Transverse colon (tissue), 4 donors: ENCODE measurements at regions not wholly inside any gene's neighbourhood (a gene's known extent, or its start where the extent isn't known, plus 50 kb on each side); places are given as distances from the start of the nearest gene placed in this dataset.
A peak's percentile ranks its signal among the peaks of the same experiment; 100 is the strongest.

Experiments used
- DNase-seq: peaks from one replicate; pipeline ENCODE4 v3.0.0-alpha.2; 2019
- H3K27ac ChIP-seq, 4 donors: fragments of 200-600 bp; sonication (generic); 2 replicates each; pipeline ENCODE4 v1.5.1; 2016 to 2018; ENCODE audit warnings: inconsistent platforms in 4 of 4
- H3K27me3 ChIP-seq: fragments of 200-600 bp; sonication (generic); 2 replicates; pipeline ENCODE4 v1.5.1; 2017; ENCODE audit warnings: inconsistent platforms
- H3K36me3 ChIP-seq, 4 donors: fragments of 200-600 bp; sonication (generic); 2 replicates each; pipeline ENCODE4 v1.5.1; 2017 to 2019; ENCODE audit warnings: inconsistent platforms in 4 of 4
- H3K4me1 ChIP-seq, 4 donors: fragments of 200-600 bp; sonication (generic); 2 replicates each; pipeline ENCODE4 v1.5.1; 2017 to 2020; ENCODE audit warnings: inconsistent platforms in 4 of 4
- H3K4me3 ChIP-seq, 4 donors: fragments of 200-600 bp; sonication (generic); 1 replicate in 1 of 4; 2 replicates in 3 of 4; pipeline versions ENCODE4 v1.5.1 to v1.6.1; 2017 to 2019; ENCODE audit warnings: inconsistent platforms in 4 of 4
- H3K9me3 ChIP-seq, 2 donors: fragments of 200-600 bp; sonication (generic); 2 replicates each; pipeline ENCODE4 v1.5.1; 2017 to 2019; ENCODE audit warnings: inconsistent platforms in 2 of 2
- CTCF ChIP-seq, 5 experiments: fragments of 200-600 bp in 3 of 5; fragments of 450-650 bp in 2 of 5; sonication (generic) in 3 of 5; IDR thresholded peaks; 1 replicate in 2 of 5; 2 replicates in 3 of 5; pipeline ENCODE4 v1.5.1; 2016 to 2017; ENCODE audit warnings: antibody characterized with exemption in 5 of 5, inconsistent platforms in 3 of 5, mild to moderate bottlenecking in 2 of 5, moderate library complexity in 1 of 5
- EP300 ChIP-seq: sonication (generic); formaldehyde crosslinking; IDR thresholded peaks from one replicate; pipeline ENCODE4 v1.6.1; 2017; ENCODE audit warnings: antibody characterized with exemption, low read depth
- POLR2A ChIP-seq: fragments of 450-650 bp; IDR thresholded peaks from one replicate; pipeline ENCODE4 v1.6.1; 2016; ENCODE audit warnings: antibody characterized with exemption, mild to moderate bottlenecking, moderate library complexity
- POLR2AphosphoS5 ChIP-seq, 3 donors: sonication (generic); formaldehyde crosslinking; IDR thresholded peaks; one replicate each; pipeline ENCODE4 v1.6.1; 2016; ENCODE audit warnings: antibody characterized with exemption in 3 of 3
- WGBS, 2 donors: methylation state at CpG; one replicate each; pipeline ENCODE4 v1.1.5; 2018; ENCODE audit warnings: low coverage in 1 of 2; 5-methylcytosine and 5-hydroxymethylcytosine counted together
- in situ Hi-C, 4 donors: fragments of 200-750 bp; cut with MboI; loops; one replicate each; pipeline versions ENCODE4 v1.15.0 to v1.15.1; 2017; ENCODE audit warnings: low sequenced_read_pairs in 3 of 4, low pct_ligation_motif_present in 1 of 4, low pct_unique_long_range_greater_than_20kb in 1 of 4
- intact Hi-C: fragments of 100-400 bp; cut with DNase I; formaldehyde crosslinking; loops from one replicate; pipeline ENCODE4 v1.15.1; 2023; ENCODE audit warnings: low total_unique reads

GRCh38 chr6:170086639-170087420 lies 204.0 kb downstream of the DLL1 start:
- H3K4me1 ChIP-seq, result peaks cover 0 to 22% (median 0%) of the 10 kb centered on the region in 4 donors
- in situ Hi-C loops, result no loop called here
- no peaks in the 10 kb centered on the region for H3K36me3 ChIP-seq
- TF ChIP-seq EP300 (no peak), CTCF (IDR thresholded peaks at IDR 0.05) (no peak), POLR2A (no peak), POLR2AphosphoS5 (IDR thresholded peaks at IDR 0.05) (no peak)
- H3K4me3 ChIP-seq, result no peak overlapping the region
- 91 to 95% methylated on average over 22 to 46 of the region's 49 CpGs for WGBS, 2 donors
- H3K9me3 ChIP-seq, result no peaks in the 10 kb centered on the region
- no peaks in the 10 kb centered on the region for H3K27me3 ChIP-seq
- peak overlapping the region; percentile 58 to 85 (median 69) for H3K27ac ChIP-seq
- intact Hi-C loops, result no loop called here
- DNase-seq, result peak; percentile 7

GRCh38 chr6:170085475-170086401 lies 205.1 kb downstream of the DLL1 start:
- H3K27ac ChIP-seq, result peak overlapping the region; percentile 58 to 85 (median 74)
- peaks cover 0 to 22% (median 0%) of the 10 kb centered on the region in 4 donors for H3K4me1 ChIP-seq
- DNase-seq, result peak; percentile 37
- intact Hi-C loops, result no loop called here
- TF ChIP-seq EP300 (peak; percentile 67), POLR2AphosphoS5 (IDR thresholded peaks at IDR 0.05) (peak in 2 of 3 donors; percentile 71 to 74), CTCF (IDR thresholded peaks at IDR 0.05) (no peak)
- 37 to 69% methylated on average over 3 to 25 of the region's 26 CpGs for WGBS, 2 donors
- H3K9me3 ChIP-seq, result no peaks in the 10 kb centered on the region
- H3K36me3 ChIP-seq, result no peaks in the 10 kb centered on the region
- H3K4me3 ChIP-seq, result no peak overlapping the region
- in situ Hi-C loops, result no loop called here
- no peaks in the 10 kb centered on the region for H3K27me3 ChIP-seq

DNA sequence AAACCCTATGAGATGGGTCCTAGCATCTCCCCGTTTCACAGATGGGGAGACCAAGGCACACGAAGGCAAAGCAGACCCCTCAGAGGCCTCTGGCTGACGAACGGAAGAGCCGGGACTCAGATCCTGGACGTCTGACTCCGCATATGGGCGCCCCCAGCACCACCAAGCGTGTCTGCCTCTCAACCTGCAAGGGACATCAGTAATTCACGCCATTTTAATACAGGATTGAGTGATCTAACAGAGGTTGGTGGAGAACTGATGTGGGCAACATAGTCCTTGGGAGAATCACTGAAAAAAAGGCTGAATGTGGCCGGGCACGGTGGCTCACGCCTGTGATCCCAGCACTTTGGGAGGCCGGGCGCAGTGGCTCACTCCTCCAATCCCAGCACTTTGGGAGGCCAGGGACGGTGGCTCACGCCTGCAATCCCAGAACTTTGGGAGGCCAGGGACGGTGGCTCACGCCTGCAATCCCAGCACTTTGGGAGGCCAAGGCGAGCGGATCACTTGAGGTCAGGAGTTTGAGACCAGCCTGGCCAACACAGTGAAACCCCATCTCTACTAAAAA lies 206.6 kb downstream of the DLL1 start:
- Histone ChIP-seq H3K9me3 (no peaks in the 10 kb centered on the region), H3K27ac (no peak overlapping the region), H3K36me3 (no peaks in the 10 kb centered on the region), H3K4me1 (peaks cover 0 to 14% (median 0%) of the 10 kb centered on the region in 4 donors), H3K4me3 (no peak overlapping the region), H3K27me3 (no peaks in the 10 kb centered on the region)
- intact Hi-C loops (no loop called here), in situ Hi-C loops (no loop called here)
- TF ChIP-seq EP300 (no peak), CTCF (IDR thresholded peaks at IDR 0.05) (no peak), POLR2A (no peak), POLR2AphosphoS5 (IDR thresholded peaks at IDR 0.05) (no peak)
- DNase-seq, result no peak
- 91 to 94% methylated on average over 5 to 20 of the region's 21 CpGs for WGBS, 2 donors
